NCI-H146 treated with DMSO at 0.1 percent for 48 hours (cell line): ENCODE measurements at regions not wholly inside any gene's neighbourhood (a gene's known extent, or its start where the extent isn't known, plus 50 kb on each side); places are given as distances from the start of the nearest gene placed in this dataset.
"Not testable (repeated sequence)": the region's sequence is repeated elsewhere in the genome, so short reads cannot be mapped to it uniquely, and the experiment has no call there.

Experiments
- DNase-seq: peaks from one replicate; lab custom pipeline; 2025; ENCODE audit not compliant: unreplicated experiment; lab: John Stamatoyannopoulos, UW

DNA sequence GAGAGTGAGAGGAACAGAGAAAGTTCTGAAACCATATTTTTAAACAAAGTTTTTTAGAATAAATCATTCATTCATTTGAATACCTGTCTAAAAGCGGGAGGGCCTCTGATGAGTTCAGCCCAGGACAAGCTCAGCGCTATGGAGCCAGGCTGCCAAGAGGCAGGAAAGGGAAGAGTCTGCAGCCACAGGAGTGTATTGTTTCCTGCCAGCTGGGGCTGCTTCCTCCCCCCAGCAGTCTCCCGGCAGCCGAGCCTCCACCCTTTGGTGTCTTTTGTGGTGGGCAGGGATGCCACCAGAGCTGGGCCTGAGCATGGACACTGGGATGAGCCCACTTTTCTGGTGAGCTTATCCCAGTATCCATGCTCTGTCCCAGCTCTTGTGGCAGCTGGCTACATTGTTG lies 199.5 kb upstream of the TPRG1 start:
- DNase-seq: no peak

DNA sequence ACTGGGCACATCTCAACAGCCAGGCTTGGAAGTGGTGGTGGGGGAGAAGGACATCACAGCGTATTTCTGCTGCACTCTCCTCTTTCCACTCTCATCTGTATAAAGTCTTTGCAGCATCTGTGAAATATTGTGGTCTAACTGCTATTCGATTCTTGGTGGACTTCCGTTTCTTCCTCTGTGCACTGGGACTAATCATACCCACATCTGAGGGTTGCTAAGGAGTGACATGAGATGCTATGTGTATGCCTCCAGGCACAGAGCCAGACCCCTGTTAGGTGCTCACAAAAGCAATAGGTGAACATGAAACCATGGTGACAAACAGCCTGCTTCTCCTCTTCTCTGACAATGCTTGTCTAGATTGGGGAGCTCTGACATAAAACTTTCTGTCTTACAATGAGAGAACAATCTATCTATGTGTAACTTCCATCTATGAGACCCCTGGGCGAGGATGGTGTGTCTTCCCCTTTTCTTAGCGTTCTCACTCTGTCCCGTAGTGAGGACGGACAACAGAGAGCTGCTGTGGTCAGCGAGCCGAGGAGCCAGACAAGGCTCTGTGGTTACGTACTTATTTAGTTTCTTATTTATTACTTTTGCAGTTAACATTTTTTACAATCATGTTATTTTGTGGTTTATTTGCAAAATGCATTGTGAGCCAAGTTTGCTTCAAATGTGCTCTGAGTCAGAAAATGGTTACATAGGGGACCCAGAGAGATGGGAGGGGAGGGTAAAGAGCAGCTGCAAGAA lies 196.7 kb upstream of the TPRG1 start:
- no peak for DNase-seq

DNA sequence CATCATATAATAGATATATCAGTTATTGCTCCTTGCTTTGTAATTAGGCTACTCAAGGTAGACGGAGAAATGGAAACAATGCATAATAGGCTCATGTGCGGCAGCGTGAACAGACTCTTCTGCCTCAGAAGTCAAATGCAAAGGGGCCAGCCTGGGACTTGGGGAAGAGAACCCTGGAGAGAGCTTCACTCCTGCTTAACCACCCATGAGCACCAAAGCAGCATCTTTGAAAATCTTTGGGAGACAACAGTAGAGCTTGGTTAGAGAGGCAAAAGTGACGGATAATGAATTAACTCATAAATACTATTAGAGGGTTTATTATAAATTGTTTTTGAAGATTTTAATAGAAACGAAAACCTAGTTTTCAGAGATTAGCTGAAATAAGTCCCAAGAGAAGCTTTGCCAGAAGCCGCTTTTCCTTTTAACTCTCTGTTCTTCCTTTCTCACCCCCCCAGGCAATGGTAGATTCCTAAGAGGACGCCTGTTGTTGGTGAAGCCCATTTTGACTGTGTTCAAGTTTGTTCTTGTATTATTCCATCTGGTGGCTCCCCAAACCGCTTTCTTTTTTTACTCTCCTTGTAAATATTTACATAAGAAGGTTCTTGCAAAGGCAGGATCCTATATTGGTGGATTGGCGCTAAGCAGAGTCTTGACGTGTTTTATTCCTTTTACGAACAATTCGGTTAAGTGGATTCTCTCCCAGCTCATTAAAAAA lies 196.0 kb upstream of the TPRG1 start:
- no peak for DNase-seq

DNA sequence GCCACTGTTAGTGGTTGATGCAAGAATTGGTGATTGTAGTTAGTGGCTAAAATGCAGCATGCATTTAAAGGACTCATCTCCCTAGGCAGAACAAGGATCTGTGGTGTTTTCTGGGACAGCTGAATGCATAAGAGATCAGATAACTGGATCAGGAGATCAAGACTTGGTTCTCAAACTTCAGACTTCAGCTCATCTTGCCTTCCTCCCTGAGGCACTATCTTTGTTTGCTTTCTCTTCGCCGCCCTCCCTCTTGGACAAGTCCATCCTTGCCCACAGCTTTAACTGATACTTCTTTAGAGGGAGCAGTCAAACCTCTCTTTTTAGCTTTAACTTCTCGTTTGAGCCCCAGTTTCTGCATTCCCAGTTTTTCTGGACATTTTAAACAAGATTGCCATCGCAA lies 195.4 kb upstream of the TPRG1 start:
- DNase-seq: no peak

DNA sequence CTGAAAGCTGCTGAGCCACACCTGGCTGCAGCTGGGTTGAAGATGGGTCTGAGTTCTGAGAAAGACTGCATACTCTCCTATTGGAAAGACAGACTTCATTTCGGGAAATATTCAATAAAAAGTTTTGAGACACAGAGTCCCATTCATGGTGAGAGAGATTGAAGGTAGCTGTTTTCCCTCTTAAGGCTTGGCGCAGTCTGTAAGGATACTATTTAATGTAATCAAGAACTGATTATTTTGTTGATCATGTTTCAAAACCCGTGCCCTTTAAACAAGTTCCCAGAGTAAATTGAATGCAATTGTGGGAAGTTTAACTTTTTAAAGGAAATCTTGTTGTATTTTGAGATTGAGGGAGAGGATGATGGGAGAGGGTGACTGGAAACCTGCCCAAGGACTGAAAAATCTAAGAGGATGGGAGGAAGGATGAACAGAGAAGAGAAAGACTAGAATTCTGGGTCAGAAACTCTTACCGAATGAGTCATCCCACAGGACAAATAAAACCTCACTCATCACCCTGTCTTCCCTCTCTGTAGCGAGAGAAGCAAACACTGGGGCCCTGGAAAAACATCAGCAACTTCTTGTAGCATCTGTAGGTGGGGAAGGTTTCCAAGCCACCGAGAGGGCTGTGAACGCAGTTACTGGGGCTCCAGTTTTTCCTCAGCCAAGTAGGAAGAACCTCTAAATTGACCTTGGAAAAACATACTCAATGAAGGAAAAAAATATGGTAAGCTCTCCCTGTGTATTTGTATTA lies 193.2 kb upstream of the TPRG1 start:
- no peak for DNase-seq

DNA sequence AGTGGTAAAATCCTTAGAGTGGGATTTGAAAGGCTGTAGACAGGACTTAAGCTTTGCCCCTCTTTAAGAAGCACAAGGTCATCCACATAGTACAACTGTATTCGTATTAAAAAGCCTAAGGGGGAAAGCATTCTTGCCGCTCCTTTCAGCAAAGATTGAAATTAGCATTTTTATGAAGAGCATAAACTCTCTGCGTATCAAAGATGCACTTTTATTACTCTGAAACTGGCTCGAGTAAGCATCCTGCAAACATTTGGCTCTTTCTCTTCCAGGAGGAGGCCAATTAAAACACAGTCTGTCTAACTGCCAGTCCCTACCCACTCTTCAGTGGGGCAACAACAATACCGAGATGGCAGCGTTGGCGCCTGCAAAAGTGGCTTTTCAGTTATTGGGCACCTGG lies 192.5 kb upstream of the TPRG1 start:
- DNase-seq: no peak

DNA sequence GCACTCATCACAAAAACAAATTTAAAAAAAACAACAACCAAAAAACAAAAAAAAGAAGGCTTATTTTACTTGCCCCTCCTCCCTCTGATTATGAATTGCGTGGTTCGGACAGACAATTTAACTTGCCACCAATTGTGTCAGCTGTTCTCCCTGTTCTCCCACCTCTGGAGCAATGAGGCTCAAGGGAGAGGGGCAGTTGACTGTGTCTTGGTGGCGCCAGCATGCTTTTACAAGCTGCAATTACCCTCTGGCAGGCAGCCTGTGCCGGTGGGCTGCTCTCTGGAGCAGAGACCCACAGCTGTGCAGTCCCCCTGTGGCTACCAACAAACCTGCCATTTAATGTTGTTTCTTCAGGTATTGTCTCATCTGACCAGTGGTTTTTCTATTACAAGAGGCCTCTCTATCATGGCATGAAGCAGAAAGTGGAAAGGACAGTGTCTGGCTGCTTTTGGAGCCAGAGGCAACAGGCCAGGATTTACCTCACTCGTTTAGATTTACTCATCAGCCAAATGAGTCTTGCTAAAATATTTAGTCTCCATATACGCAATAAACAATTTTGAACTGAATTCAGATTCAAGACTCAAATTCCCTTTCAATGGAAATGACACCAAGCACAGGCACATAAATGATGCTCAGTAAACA lies 192.0 kb upstream of the TPRG1 start:
- no peak for DNase-seq

DNA sequence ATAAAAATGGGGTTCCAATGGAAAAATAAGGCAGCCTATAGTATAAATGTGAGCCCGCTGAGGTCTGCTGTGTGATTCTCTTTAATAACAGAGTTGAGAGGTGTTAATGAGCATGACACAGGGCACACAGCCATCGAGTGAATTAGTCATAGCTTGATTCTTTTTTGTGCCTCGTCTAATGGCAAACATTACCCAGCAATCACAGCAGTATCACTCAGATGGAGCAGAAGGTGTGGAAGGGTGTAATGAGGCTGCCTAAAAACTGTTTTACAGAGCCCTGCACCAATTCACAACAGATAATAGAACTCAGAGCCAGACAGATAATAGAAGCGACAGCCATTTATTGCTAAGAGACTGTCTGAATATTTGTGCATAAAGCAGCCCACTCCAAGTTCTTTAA lies 178.6 kb upstream of the TPRG1 start:
- DNase-seq: no peak

DNA sequence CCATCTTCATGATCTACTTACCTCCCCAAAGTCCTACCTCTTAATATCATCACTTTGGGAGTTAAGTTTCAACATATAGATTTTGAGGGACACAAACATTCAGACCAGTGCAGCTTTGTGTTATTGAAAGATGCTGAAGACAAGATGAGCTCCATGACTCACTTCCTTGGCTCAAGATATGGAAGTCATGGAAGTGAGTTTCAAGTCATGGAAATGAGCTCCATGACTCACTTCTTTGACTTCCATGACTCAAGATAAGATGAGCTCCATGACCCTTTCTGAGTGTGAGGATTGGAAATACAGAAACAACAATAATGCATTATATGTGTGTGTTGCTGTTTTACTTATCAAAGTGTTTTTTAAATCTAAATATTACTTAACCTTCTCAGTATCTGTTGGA lies 170.2 kb upstream of the TPRG1 start:
- no peak for DNase-seq

DNA sequence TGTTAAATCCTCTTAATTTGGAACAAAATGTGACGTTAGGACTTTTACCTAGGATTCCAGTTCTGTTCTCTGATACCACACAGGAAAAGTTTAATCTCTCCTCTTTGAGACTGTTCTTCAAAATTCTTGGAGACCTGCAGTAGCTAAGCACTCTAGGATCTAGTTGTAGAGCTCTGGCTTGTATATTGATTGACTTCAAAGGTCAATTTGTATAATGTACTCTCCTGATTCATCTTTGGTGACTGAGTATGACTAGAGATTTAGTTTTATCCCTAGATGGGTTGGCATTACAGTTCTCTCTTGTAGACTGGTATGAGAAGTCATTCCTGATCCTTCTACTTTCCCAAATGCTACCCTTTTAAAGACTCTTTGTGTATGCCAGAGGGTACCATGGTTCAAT lies 168.4 kb upstream of the TPRG1 start:
- no peak for DNase-seq

DNA sequence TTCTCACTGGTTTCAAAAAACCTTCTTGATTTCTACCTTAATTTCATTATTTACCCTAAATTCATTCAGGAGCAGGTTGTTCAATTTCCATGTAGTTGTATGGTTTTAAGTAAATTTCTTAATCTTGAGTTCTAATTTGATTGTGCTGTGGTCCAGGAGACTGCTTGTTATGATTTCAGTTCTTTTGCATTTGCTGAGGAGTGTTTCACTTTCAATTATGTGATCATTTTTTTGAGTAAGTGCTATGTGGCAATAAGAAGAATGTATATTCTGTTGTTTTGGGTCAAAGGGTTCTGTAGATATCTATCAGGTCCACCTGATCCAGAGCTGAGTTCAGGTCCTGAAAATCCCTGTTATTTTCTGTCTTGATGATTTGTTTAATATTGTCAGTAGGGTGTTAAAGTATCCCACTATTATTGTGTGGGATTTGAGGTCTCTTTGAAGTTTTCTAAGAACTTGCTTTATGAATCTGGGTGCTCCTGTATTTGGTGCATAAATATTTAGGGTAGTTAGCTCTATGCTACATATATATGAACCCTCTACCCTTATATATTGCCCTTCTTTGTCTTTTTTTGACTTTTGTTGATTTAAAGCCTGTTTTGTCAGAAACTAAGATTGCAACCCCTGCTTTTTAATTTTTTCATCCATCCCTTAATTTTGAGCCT lies 158.4 kb upstream of the TPRG1 start:
- no peak for DNase-seq

DNA sequence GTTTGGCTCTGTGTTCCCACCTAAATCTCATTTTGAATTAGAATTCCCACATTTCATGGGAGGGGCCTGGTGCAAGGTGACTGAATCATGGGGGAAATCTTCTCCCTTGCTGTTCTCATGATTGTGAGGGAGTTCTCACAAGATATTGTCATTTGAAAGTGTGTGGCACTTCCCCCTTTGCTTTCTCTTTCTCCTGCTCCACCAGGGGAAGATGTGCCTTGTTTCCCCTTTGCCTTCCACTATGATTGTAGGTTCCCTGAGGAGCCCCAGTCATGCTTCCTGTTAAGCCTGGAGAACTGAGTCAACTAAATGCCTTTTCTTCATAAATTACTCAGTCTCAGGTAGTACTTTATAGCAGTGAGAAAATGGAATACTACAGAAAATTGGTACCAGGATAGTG lies 157.2 kb upstream of the TPRG1 start:
- DNase-seq: no peak

DNA sequence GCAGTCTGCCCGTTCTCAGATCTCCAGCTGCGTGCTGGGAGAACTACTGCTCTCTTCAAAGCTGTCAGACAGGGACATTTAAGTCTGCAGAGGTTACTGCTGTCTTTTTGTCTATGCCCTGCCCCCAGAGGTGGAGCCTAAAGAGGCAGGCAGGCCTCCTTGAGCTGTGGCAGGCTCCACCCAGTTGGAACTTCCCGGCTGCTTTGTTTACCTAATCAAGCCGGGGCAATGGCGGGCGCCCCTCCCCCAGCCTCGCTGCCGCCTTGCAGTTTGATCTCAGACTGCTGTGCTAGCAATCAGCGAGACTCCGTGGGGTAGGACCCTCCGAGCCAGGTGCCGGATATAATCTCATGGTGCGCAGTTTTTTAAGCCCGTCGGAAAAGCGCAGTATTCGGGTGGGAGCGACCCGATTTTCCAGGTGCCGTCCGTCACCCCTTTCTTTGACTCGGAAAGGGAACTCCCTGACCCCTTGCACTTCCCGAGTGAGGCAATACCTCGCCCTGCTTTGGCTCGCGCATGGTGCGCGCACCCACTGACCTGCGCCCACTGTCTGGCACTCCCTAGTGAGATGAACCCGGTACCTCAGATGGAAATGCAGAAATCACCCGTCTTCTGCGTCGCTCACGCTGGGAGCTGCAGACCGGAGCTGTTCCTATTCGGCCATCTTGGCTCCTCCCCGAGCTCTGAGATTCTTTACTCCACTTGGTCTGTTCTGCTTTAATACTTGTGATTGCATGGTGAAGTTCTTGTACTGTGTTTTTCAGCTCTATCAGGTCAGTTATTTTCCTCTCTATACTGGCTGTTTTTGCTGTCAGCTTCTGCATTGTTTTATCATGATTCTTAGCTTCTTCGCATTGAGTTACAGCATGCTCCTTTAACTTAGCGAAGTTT lies 148.9 kb upstream of the TPRG1 start:
- DNase-seq: not testable (repeated sequence)

DNA sequence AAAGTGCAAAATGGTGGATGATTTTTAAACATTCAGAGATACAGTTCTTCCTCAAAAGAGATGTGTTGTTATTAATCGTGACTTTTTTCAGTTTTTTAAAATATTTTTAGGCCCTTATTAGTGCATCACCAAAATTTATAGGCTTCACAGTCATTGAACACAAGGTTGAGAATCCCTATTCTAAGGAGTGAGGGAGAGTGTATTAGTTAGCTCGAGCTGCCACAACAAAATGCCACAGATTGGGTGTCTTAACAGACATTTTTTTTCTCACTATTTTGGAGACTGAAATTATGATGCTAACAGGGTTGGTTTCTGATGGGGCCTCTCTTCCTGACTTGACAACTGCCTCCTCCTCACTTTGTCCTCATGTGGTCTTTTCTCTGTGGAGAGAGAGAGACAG lies 145.9 kb upstream of the TPRG1 start:
- no peak for DNase-seq

DNA sequence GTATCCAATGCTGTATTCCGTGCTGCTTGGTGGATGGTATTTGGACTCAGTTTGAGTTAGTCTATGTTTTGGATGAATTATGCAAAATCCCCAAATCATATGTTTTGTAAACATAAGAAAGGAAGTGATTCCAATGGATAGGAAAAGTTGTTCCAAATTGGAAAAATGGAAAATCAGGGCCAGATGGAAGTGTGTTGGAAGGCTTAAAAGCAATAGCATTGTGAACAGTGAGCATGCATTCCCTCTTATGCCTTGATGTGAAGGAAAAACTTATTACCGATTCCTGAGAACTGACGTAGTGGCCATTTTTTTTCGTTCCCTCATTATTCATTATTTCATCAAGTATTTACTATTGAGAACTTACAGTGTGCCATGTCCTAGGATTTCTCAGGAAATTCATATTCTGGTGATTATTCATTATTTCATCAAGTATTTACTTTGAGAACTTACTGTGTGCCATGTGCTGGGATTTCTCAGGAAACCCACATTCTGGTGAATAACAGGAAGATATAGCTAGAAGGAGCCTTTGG lies 144.1 kb upstream of the TPRG1 start:
- no peak for DNase-seq

DNA sequence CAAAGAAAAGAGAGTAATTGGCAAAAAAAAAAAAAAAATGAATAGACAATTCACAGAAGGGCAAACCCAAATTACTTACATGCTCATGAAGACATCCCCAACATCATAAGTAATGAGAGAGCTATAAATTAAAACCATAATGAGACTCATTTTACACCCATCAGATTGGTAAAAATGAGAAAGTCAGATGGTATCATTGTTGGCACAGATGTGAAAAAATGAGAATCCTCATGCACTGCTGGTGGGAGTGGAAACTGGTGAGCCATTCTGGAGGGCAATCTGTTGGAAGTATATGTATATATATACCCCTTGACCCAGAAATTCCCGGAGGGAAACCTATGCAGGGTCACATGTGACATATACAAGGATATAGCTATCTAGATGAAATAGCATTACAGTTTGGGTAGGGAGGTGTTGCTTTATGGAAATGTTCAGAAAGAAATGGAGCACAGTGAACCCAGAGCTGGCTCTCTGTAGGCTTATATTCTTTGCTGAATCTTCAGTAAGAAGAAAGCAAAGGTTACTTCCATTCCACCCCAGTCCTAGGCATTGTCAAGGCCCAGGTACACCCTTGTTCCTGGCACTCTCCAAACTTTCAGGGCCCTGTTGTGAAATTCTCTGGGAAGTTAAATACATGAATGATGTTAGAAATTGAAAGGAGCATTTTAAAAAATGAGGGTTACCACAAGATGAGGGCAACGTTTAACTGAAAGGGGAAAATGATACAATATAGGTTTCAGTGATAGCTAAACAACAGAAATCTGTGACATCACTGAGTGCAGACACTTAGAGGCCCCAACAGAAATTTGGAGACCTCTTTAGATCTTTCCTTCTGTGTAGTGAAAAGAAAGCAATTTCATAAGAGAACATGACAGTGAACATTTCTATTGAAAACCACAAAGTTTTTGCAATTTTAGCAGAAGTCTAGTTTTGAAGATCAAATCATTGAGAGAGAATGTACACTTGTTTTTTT lies 132.7 kb upstream of the TPRG1 start:
- DNase-seq: no peak

DNA sequence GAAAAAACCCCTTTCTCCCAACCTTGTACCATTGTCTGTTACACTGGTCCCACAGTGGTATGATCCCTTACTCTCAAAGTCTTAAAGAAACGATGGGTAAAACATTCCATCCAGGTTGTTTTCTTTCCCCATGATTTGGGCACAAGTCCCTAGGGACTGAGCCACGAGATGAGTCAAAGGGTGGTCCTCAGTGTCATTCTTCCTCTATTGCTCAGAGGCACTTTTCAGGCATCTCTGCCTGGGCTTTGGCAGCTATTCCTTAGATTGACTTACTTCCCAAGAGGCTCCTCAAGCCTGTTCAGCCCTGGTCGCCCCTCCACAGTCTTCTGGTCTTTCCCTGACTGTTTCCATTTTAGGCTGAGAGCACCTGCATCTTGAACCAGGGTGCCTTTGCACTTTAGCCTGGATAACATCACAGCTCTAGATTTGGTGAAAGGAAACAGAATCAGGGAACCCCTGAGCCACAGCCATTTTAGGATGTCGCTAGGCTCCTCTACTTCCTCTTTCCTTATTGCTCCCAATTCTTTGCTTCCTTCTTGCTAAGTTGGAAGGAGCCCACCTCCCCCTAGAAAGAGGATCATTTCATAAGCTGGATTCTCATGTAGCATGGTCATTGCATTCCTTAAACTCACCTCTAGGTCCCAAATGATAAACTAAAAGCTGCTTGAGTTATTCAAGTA lies 131.0 kb upstream of the TPRG1 start:
- DNase-seq: no peak

DNA sequence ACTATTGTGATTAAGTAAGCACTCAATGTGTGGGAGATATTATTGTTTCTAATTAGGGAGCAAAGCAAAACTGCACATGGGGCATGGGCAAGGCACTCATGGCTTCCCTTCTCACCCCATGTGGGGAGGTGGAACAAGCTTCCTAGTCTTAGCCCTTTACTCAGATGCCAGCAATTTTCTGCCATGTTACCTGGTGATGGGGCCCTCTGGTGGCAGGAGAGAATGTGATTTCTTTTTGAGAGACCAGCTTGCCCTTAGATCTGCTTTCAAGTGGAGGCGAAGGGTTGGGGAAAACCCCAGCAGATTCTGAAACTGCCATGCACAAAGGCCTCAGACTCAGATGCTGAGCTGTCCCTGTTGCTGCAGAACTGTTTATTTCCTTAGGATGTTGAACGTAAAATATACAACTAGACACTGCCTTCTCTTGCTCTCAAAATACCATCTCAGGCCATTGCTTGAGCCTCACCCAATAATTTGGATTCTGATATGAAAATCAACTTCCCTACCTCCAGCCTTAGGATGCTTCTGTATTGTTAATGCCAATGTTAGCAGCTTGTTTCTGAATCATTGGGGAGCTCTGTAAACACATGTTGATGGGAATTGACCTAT lies 130.2 kb upstream of the TPRG1 start:
- no peak for DNase-seq
